K562 (cell line): ENCODE measurements at regions not wholly inside any gene's neighbourhood (a gene's known extent, or its start where the extent isn't known, plus 50 kb on each side); places are given as distances from the start of the nearest gene placed in this dataset.

Experiments used
- ATAC-seq: fragments of 200-7000 bp; cut with Tn5 transposase; 3 replicates; pipeline ENCODE4 v1.9.1; 2020; ENCODE audit warnings: moderate library complexity
- BruUV-seq: library from RNA; stranded (reverse); fragments of 400-500 nt; replicated peaks from 2 replicates; lab custom pipeline; 2021; lab: Mats Ljungman, UMichigan
- CTCF ChIA-PET: fragments of 300-600 bp; formaldehyde crosslinking; extraction: SDS; loops from one replicate; lab custom pipeline; 2021; ENCODE audit warnings: low intra/inter-chr PET ratio; lab: Yijun Ruan, JAX
- POLR2A ChIA-PET: fragments of 300-600, 350-650 bp; sonication (Branson Sonifier 250); formaldehyde crosslinking; extraction: SDS; loops from one replicate; lab custom pipeline; 2021; ENCODE audit warnings: antibody characterized with exemption, inconsistent platforms; lab: Yijun Ruan, JAX
- DNase-seq, 4 experiments: peaks; one replicate each; pipeline versions ENCODE4 v3.0.0 to v3.0.0-alpha.2; 2011 to 2018; ENCODE audit warnings: low spot score in 3 of 4, mixed read lengths in 3 of 4; ENCODE audit errors: extremely low read depth in 1 of 4
- FAIRE-seq: peaks from 2 replicates; lab custom pipeline; 2011; peaks lifted over from hg19 to GRCh38; lab: Jason Lieb, UNC
- H2AFZ ChIP-seq: 2 replicates; pipeline ENCODE4 v1.6.0; 2011; ENCODE audit warnings: low read depth, low read length, control low read depth, inconsistent platforms
- H3K27ac ChIP-seq: fragments of 200-600 bp; 3 replicates; pipeline ENCODE4 v1.8.0; 2011; ENCODE audit warnings: low read depth, mild to moderate bottlenecking, control low read depth, inconsistent platforms, low read length, moderate library complexity, mixed read lengths; ENCODE audit errors: extremely low read depth
- H3K27me3 ChIP-seq, 2 experiments: fragments of 300-600 bp in 1 of 2; 2 replicates in 1 of 2; 3 replicates in 1 of 2; pipeline versions ENCODE4 v1.6.0 to v1.8.0; 2011; ENCODE audit warnings: inconsistent platforms in 2 of 2, low read length in 2 of 2, mild to moderate bottlenecking in 1 of 2, mixed read lengths in 1 of 2, moderate library complexity in 1 of 2; ENCODE audit not compliant: control insufficient read depth in 2 of 2, insufficient read depth in 2 of 2
- H3K36me3 ChIP-seq: fragments of 300-600 bp; 3 replicates; pipeline ENCODE4 v1.8.0; 2011; ENCODE audit warnings: mild to moderate bottlenecking, low read length, inconsistent platforms; ENCODE audit not compliant: control insufficient read depth, insufficient read depth
- H3K4me1 ChIP-seq, 2 experiments: fragments of 200-600 bp in 1 of 2; replicated peaks in 1 of 2; 2 replicates in 1 of 2; 3 replicates in 1 of 2; pipeline versions ENCODE4 v1.5.1 to v1.8.0; 2011; ENCODE audit warnings: inconsistent platforms in 2 of 2, low read length in 2 of 2, mild to moderate bottlenecking in 1 of 2, mixed read lengths in 1 of 2, moderate library complexity in 1 of 2; ENCODE audit not compliant: control insufficient read depth in 2 of 2, insufficient read depth in 2 of 2
- H3K4me2 ChIP-seq: 2 replicates; pipeline ENCODE4 v1.6.1; 2011; ENCODE audit warnings: low read length, control low read depth, inconsistent platforms, mixed read lengths; ENCODE audit not compliant: insufficient read depth
- H3K4me3 ChIP-seq: fragments of 200-600 bp; sonication (generic), shearing (Covaris generic); 2 replicates; pipeline ENCODE4 v1.5.1; 2016; ENCODE audit warnings: control low read depth, inconsistent platforms
- H3K79me2 ChIP-seq: fragments of 200-600 bp; 3 replicates; pipeline ENCODE4 v1.8.0; 2011; ENCODE audit warnings: low read length, inconsistent platforms; ENCODE audit not compliant: control insufficient read depth, insufficient read depth
- H3K9ac ChIP-seq, 2 experiments: 2 replicates each; pipeline versions ENCODE4 v1.6.0 to v1.6.1; 2011; ENCODE audit warnings: low read depth in 2 of 2, low read length in 2 of 2, control low read depth in 1 of 2, inconsistent platforms in 1 of 2, mild to moderate bottlenecking in 1 of 2, mixed read lengths in 1 of 2; ENCODE audit not compliant: insufficient read depth in 1 of 2
- H3K9me1 ChIP-seq: one replicate; pipeline ENCODE4 v1.6.0; 2011; ENCODE audit warnings: inconsistent platforms, mild to moderate bottlenecking, low read length, moderate library complexity; ENCODE audit not compliant: control insufficient read depth, insufficient read depth
- H3K9me3 ChIP-seq: replicated peaks from 2 replicates; pipeline ENCODE4 v1.5.1; 2011; ENCODE audit warnings: low read depth, low read length, inconsistent platforms; ENCODE audit not compliant: control insufficient read depth, insufficient read depth
- H4K20me1 ChIP-seq: replicated peaks from 2 replicates; pipeline ENCODE4 v1.6.1; 2011; ENCODE audit warnings: low read length, inconsistent platforms, mixed read lengths; ENCODE audit not compliant: control insufficient read depth, insufficient read depth
- CBFA2T3 ChIP-seq: fragments of 450-650 bp; IDR thresholded peaks from 2 replicates; pipeline ENCODE4 v1.6.1; 2017
- FOXM1 ChIP-seq, 2 experiments: fragments of 450-650 bp in 1 of 2; sonication (generic) in 1 of 2; formaldehyde crosslinking in 1 of 2; IDR thresholded peaks; 2 replicates each; pipeline versions ENCODE4 v1.6.1 to v1.9.0; 2017 to 2022; ENCODE audit warnings: low read depth in 2 of 2, mild to moderate bottlenecking in 2 of 2, missing genetic modification reagents in 1 of 2, moderate library complexity in 1 of 2
- GABPB2 ChIP-seq: fragments of 250-450 bp; sonication (Bioruptor Pico); conservative IDR thresholded peaks from 2 replicates; pipeline ENCODE4 v1.5.1; 2021; ENCODE audit warnings: mild to moderate bottlenecking
- HDAC6 ChIP-seq: IDR thresholded peaks from 2 replicates; pipeline ENCODE4 v1.6.1; 2012; ENCODE audit warnings: low read depth, mild to moderate bottlenecking, control low read depth, inconsistent platforms, low read length, moderate library complexity
- HMGN3 ChIP-seq: IDR thresholded peaks from 2 replicates; pipeline ENCODE4 v1.6.1; 2011; ENCODE audit warnings: borderline replicate concordance, low read depth, mild to moderate bottlenecking, mixed read lengths, low read length; ENCODE audit not compliant: insufficient read length; ENCODE audit errors: extremely low read depth
- MTA3 ChIP-seq: fragments of 450-650 bp; formaldehyde crosslinking; IDR thresholded peaks from 2 replicates; pipeline ENCODE4 v1.6.1; 2017; ENCODE audit warnings: mild to moderate bottlenecking, borderline replicate concordance
- NCOR1 ChIP-seq: fragments of 450-650 bp; IDR thresholded peaks from 2 replicates; pipeline ENCODE4 v1.6.1; 2016; ENCODE audit warnings: mild to moderate bottlenecking, moderate library complexity
- SUPT5H ChIP-seq: fragments of 450-650 bp; IDR thresholded peaks from 2 replicates; pipeline ENCODE4 v1.6.1; 2016
- ZEB2 ChIP-seq: fragments of 450-650 bp; IDR thresholded peaks from 2 replicates; pipeline ENCODE4 v1.6.1; 2016
- ZNF263 ChIP-seq: sonication (generic); formaldehyde crosslinking; IDR thresholded peaks from 2 replicates; pipeline ENCODE4 v1.8.0; 2022; ENCODE audit warnings: mild to moderate bottlenecking, missing genetic modification reagents, borderline replicate concordance
- ZNF347 ChIP-seq: fragments of 450-650 bp; formaldehyde crosslinking; IDR thresholded peaks from 2 replicates; pipeline ENCODE4 v1.4.0; 2020; ENCODE audit warnings: low read depth, mild to moderate bottlenecking, moderate library complexity
- ZNF57 ChIP-seq: fragments of 450-650 bp; formaldehyde crosslinking; IDR thresholded peaks from 2 replicates; pipeline ENCODE4 v1.4.0; 2020; ENCODE audit warnings: mild to moderate bottlenecking, moderate library complexity
- ZNF699 ChIP-seq: fragments of 250-450 bp; sonication (Bioruptor Pico); IDR thresholded peaks from 2 replicates; pipeline ENCODE4 v1.8.0; 2021; ENCODE audit warnings: mild to moderate bottlenecking, moderate library complexity; ENCODE audit not compliant: insufficient replicate concordance
- WGBS: fragments of 100-300 bp; shearing (Covaris generic); methylation state at CpG from one replicate; pipeline ENCODE4 v1.1.6; 2016; ENCODE audit warnings: low coverage, mixed read lengths; ENCODE audit not compliant: insufficient coverage; ENCODE audit errors: missing lambda C conversion rate; 5-methylcytosine and 5-hydroxymethylcytosine counted together
- in situ Hi-C: fragments of 300-500 bp; cut with MboI; formaldehyde crosslinking; loops from 4 replicates; pipeline ENCODE4 v1.15.0; 2018; ENCODE audit warnings: inconsistent platforms, mixed read lengths
- intact Hi-C: fragments of 100-400 bp; cut with micrococcal nuclease; formaldehyde crosslinking; loops from 2 replicates; pipeline ENCODE4 v1.14.2; 2022
- TF ChIP-seq, protein P1 (sequence below): IDR thresholded peaks from 3 replicates; pipeline ENCODE4 v1.6.1; 2011; ENCODE audit warnings: borderline replicate concordance, mild to moderate bottlenecking; ENCODE audit not compliant: insufficient read length, insufficient read depth
- TF ChIP-seq, protein P2 (sequence below): fragments of 250-450 bp; sonication (Bioruptor Pico); IDR thresholded peaks from 2 replicates; pipeline ENCODE4 v1.4.0; 2020; ENCODE audit warnings: mild to moderate bottlenecking, moderate library complexity
- TF ChIP-seq, protein P3 (sequence below): fragments of 450-650 bp; formaldehyde crosslinking; IDR thresholded peaks from 2 replicates; pipeline ENCODE4 v1.4.0; 2020; ENCODE audit warnings: mild to moderate bottlenecking, moderate library complexity
- TF ChIP-seq, protein P4 (sequence below), 2 experiments: fragments of 450-650 bp in 1 of 2; sonication (generic) in 1 of 2; formaldehyde crosslinking in 1 of 2; IDR thresholded peaks in 1 of 2; conservative IDR thresholded peaks in 1 of 2; 2 replicates each; pipeline versions ENCODE4 v1.6.1 to v1.8.1; 2016 to 2023; ENCODE audit warnings: mild to moderate bottlenecking in 2 of 2, moderate library complexity in 2 of 2, inconsistent platforms in 1 of 2, missing genetic modification reagents in 1 of 2

- H3K4me1 ChIP-seq: no peaks in the 10 kb centered on the region
- WGBS: 0% methylated on average over 1 of the region's 3 CpGs
- no peak overlapping the region for H2AFZ ChIP-seq
- no TSS peak for BruUV-seq
- H3K27ac ChIP-seq: no peak overlapping the region
- H3K9me3 ChIP-seq: no peaks in the 10 kb centered on the region
- no peak overlapping the region for H3K4me2 ChIP-seq
- FAIRE-seq (no peak), DNase-seq (no peak), ATAC-seq (no peak)
- no peak overlapping the region for H3K9ac ChIP-seq
- no peaks in the 10 kb centered on the region for H3K9me1 ChIP-seq
- intact Hi-C loops (no loop called here), in situ Hi-C loops (no loop called here)
- H4K20me1 ChIP-seq: no peaks in the 10 kb centered on the region
- ChIA-PET POLR2A (no interaction called here), CTCF (no interaction called here)
- H3K4me3 ChIP-seq: no peak overlapping the region
- no peaks in the 10 kb centered on the region for H3K36me3 ChIP-seq
- no peaks in the 10 kb centered on the region for H3K79me2 ChIP-seq
- no peaks in the 10 kb centered on the region for H3K27me3 ChIP-seq
- TF ChIP-seq MTA3: no peak
- TF ChIP-seq NCOR1: no peak
- no peak for TF ChIP-seq ZEB2
- TF ChIP-seq, protein P1, sequence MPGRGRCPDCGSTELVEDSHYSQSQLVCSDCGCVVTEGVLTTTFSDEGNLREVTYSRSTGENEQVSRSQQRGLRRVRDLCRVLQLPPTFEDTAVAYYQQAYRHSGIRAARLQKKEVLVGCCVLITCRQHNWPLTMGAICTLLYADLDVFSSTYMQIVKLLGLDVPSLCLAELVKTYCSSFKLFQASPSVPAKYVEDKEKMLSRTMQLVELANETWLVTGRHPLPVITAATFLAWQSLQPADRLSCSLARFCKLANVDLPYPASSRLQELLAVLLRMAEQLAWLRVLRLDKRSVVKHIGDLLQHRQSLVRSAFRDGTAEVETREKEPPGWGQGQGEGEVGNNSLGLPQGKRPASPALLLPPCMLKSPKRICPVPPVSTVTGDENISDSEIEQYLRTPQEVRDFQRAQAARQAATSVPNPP: no peak
- TF ChIP-seq ZNF57 (CRISPR knock-in tag): no peak
- TF ChIP-seq ZNF347 (CRISPR knock-in tag): no peak
- TF ChIP-seq HDAC6: no peak
- TF ChIP-seq, protein P2, sequence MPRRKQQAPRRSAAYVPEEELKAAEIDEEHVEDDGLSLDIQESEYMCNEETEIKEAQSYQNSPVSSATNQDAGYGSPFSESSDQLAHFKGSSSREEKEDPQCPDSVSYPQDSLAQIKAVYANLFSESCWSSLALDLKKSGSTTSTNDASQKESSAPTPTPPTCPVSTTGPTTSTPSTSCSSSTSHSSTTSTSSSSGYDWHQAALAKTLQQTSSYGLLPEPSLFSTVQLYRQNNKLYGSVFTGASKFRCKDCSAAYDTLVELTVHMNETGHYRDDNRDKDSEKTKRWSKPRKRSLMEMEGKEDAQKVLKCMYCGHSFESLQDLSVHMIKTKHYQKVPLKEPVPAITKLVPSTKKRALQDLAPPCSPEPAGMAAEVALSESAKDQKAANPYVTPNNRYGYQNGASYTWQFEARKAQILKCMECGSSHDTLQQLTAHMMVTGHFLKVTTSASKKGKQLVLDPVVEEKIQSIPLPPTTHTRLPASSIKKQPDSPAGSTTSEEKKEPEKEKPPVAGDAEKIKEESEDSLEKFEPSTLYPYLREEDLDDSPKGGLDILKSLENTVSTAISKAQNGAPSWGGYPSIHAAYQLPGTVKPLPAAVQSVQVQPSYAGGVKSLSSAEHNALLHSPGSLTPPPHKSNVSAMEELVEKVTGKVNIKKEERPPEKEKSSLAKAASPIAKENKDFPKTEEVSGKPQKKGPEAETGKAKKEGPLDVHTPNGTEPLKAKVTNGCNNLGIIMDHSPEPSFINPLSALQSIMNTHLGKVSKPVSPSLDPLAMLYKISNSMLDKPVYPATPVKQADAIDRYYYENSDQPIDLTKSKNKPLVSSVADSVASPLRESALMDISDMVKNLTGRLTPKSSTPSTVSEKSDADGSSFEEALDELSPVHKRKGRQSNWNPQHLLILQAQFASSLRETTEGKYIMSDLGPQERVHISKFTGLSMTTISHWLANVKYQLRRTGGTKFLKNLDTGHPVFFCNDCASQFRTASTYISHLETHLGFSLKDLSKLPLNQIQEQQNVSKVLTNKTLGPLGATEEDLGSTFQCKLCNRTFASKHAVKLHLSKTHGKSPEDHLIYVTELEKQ (CRISPR knock-in tag): no peak
- TF ChIP-seq SUPT5H: no peak
- TF ChIP-seq ZNF699: no peak
- TF ChIP-seq, protein P3, sequence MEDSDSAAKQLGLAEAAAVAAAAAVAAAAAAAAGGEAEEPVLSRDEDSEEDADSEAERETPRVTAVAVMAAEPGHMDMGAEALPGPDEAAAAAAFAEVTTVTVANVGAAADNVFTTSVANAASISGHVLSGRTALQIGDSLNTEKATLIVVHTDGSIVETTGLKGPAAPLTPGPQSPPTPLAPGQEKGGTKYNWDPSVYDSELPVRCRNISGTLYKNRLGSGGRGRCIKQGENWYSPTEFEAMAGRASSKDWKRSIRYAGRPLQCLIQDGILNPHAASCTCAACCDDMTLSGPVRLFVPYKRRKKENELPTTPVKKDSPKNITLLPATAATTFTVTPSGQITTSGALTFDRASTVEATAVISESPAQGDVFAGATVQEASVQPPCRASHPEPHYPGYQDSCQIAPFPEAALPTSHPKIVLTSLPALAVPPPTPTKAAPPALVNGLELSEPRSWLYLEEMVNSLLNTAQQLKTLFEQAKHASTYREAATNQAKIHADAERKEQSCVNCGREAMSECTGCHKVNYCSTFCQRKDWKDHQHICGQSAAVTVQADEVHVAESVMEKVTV (CRISPR knock-in tag): no peak
- no peak for TF ChIP-seq CBFA2T3
- TF ChIP-seq FOXM1 (IDR thresholded peaks at IDR 0.05; ENCODE audit: low read depth): no peak
- TF ChIP-seq FOXM1 (CRISPR knock-in tag; IDR thresholded peaks at IDR 0.05; ENCODE audit: low read depth): no peak
- TF ChIP-seq GABPB2 (CRISPR knock-in tag): no peak
- no peak for TF ChIP-seq HMGN3
- TF ChIP-seq ZNF263 (CRISPR knock-in tag): no peak
- TF ChIP-seq, protein P4, sequence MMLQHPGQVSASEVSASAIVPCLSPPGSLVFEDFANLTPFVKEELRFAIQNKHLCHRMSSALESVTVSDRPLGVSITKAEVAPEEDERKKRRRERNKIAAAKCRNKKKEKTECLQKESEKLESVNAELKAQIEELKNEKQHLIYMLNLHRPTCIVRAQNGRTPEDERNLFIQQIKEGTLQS (IDR thresholded peaks at IDR 0.05): no peak
- TF ChIP-seq, protein P4 (CRISPR knock-in tag; conservative IDR thresholded peaks at IDR 0.05): no peak
Observed at GRCh38 chr13:84249463-84249862, 367.2 kb upstream of the SLITRK1 start.
